NCI-H524 (cell line): ENCODE measurements at regions not wholly inside any gene's neighbourhood (a gene's known extent, or its start where the extent isn't known, plus 50 kb on each side); places are given as distances from the start of the nearest gene placed in this dataset.

Experiments
- DNase-seq, 2 experiments: peaks; one replicate each; lab custom pipeline; 2025; lab: John Stamatoyannopoulos, UW

GRCh38 chr3:162193148-162194095 is 696.8 kb downstream of the OTOL1 start:
- no peak for DNase-seq

GRCh38 chr3:162195147-162195546 is 698.5 kb downstream of the OTOL1 start:
- no peak for DNase-seq

GRCh38 chr3:162196964-162197363 is 700.4 kb downstream of the OTOL1 start:
- DNase-seq, result no peak

GRCh38 chr3:162200836-162201235 is 704.2 kb downstream of the OTOL1 start:
- DNase-seq, result no peak

GRCh38 chr3:162206648-162207047 is 710.0 kb downstream of the OTOL1 start:
- no peak for DNase-seq

GRCh38 chr3:162211470-162211869 is 714.9 kb downstream of the OTOL1 start:
- no peak for DNase-seq

- no peak for DNase-seq
Measured at GRCh38 chr3:162213196-162213595, 716.6 kb downstream of the OTOL1 start.

GRCh38 chr3:162213956-162214355 is 717.3 kb downstream of the OTOL1 start:
- DNase-seq, result no peak

GRCh38 chr3:162217647-162218046 is 721.0 kb downstream of the OTOL1 start:
- DNase-seq, result no peak

GRCh38 chr3:162218479-162218878 is 721.9 kb downstream of the OTOL1 start:
- DNase-seq, result no peak

GRCh38 chr3:162224746-162225145 is 728.1 kb downstream of the OTOL1 start:
- no peak for DNase-seq

- DNase-seq, result no peak
Measured at GRCh38 chr3:162236949-162237348, 740.3 kb downstream of the OTOL1 start.

- no peak for DNase-seq
Measured at GRCh38 chr3:162250782-162251181, 754.2 kb downstream of the OTOL1 start.

GRCh38 chr3:162262129-162262528 is 765.5 kb downstream of the OTOL1 start:
- no peak for DNase-seq

- DNase-seq, result no peak
Measured at GRCh38 chr3:162263596-162263995, 767.0 kb downstream of the OTOL1 start.

- peak in 1 of 2 experiments; percentile 17 for DNase-seq
Measured at GRCh38 chr3:162269636-162270458, 773.2 kb downstream of the OTOL1 start.

GRCh38 chr3:162274070-162274469 is 777.5 kb downstream of the OTOL1 start:
- no peak for DNase-seq

GRCh38 chr3:162278834-162279233 is 782.2 kb downstream of the OTOL1 start:
- DNase-seq, result no peak

GRCh38 chr3:162285259-162285658 is 788.7 kb downstream of the OTOL1 start:
- DNase-seq, result no peak

- DNase-seq, result no peak
Measured at GRCh38 chr3:162287600-162287999, 791.0 kb downstream of the OTOL1 start.

GRCh38 chr3:162292409-162292808 is 795.8 kb downstream of the OTOL1 start:
- peak in 1 of 2 experiments; percentile 32 for DNase-seq

GRCh38 chr3:162295323-162295983 is 798.8 kb downstream of the OTOL1 start:
- DNase-seq, result no peak
